K562 (cell line): ENCODE measurements at regions not wholly inside any gene's neighbourhood (a gene's known extent, or its start where the extent isn't known, plus 50 kb on each side); places are given as distances from the start of the nearest gene placed in this dataset.
A peak's percentile ranks its signal among the peaks of the same experiment; 100 is the strongest.

Experiments used
- ATAC-seq: fragments of 200-7000 bp; cut with Tn5 transposase; 3 replicates; pipeline ENCODE4 v1.9.1; 2020; ENCODE audit warnings: moderate library complexity
- BruUV-seq: library from RNA; stranded (reverse); fragments of 400-500 nt; replicated peaks from 2 replicates; lab custom pipeline; 2021; lab: Mats Ljungman, UMichigan
- CTCF ChIA-PET: fragments of 300-600 bp; formaldehyde crosslinking; extraction: SDS; loops from one replicate; lab custom pipeline; 2021; ENCODE audit warnings: low intra/inter-chr PET ratio; lab: Yijun Ruan, JAX
- POLR2A ChIA-PET: fragments of 300-600, 350-650 bp; sonication (Branson Sonifier 250); formaldehyde crosslinking; extraction: SDS; loops from one replicate; lab custom pipeline; 2021; ENCODE audit warnings: antibody characterized with exemption, inconsistent platforms; lab: Yijun Ruan, JAX
- DNase-seq, 4 experiments: peaks; one replicate each; pipeline versions ENCODE4 v3.0.0 to v3.0.0-alpha.2; 2011 to 2018; ENCODE audit warnings: low spot score in 3 of 4, mixed read lengths in 3 of 4; ENCODE audit errors: extremely low read depth in 1 of 4
- FAIRE-seq: peaks from 2 replicates; lab custom pipeline; 2011; peaks lifted over from hg19 to GRCh38; lab: Jason Lieb, UNC
- H2AFZ ChIP-seq: 2 replicates; pipeline ENCODE4 v1.6.0; 2011; ENCODE audit warnings: low read depth, low read length, control low read depth, inconsistent platforms
- H3K27ac ChIP-seq: fragments of 200-600 bp; 3 replicates; pipeline ENCODE4 v1.8.0; 2011; ENCODE audit warnings: low read depth, mild to moderate bottlenecking, control low read depth, inconsistent platforms, low read length, moderate library complexity, mixed read lengths; ENCODE audit errors: extremely low read depth
- H3K27me3 ChIP-seq, 2 experiments: fragments of 300-600 bp in 1 of 2; 2 replicates in 1 of 2; 3 replicates in 1 of 2; pipeline versions ENCODE4 v1.6.0 to v1.8.0; 2011; ENCODE audit warnings: inconsistent platforms in 2 of 2, low read length in 2 of 2, mild to moderate bottlenecking in 1 of 2, mixed read lengths in 1 of 2, moderate library complexity in 1 of 2; ENCODE audit not compliant: control insufficient read depth in 2 of 2, insufficient read depth in 2 of 2
- H3K36me3 ChIP-seq: fragments of 300-600 bp; 3 replicates; pipeline ENCODE4 v1.8.0; 2011; ENCODE audit warnings: mild to moderate bottlenecking, low read length, inconsistent platforms; ENCODE audit not compliant: control insufficient read depth, insufficient read depth
- H3K4me1 ChIP-seq, 2 experiments: fragments of 200-600 bp in 1 of 2; replicated peaks in 1 of 2; 2 replicates in 1 of 2; 3 replicates in 1 of 2; pipeline versions ENCODE4 v1.5.1 to v1.8.0; 2011; ENCODE audit warnings: inconsistent platforms in 2 of 2, low read length in 2 of 2, mild to moderate bottlenecking in 1 of 2, mixed read lengths in 1 of 2, moderate library complexity in 1 of 2; ENCODE audit not compliant: control insufficient read depth in 2 of 2, insufficient read depth in 2 of 2
- H3K4me2 ChIP-seq: 2 replicates; pipeline ENCODE4 v1.6.1; 2011; ENCODE audit warnings: low read length, control low read depth, inconsistent platforms, mixed read lengths; ENCODE audit not compliant: insufficient read depth
- H3K4me3 ChIP-seq: fragments of 200-600 bp; sonication (generic), shearing (Covaris generic); 2 replicates; pipeline ENCODE4 v1.5.1; 2016; ENCODE audit warnings: control low read depth, inconsistent platforms
- H3K79me2 ChIP-seq: fragments of 200-600 bp; 3 replicates; pipeline ENCODE4 v1.8.0; 2011; ENCODE audit warnings: low read length, inconsistent platforms; ENCODE audit not compliant: control insufficient read depth, insufficient read depth
- H3K9ac ChIP-seq, 2 experiments: 2 replicates each; pipeline versions ENCODE4 v1.6.0 to v1.6.1; 2011; ENCODE audit warnings: low read depth in 2 of 2, low read length in 2 of 2, control low read depth in 1 of 2, inconsistent platforms in 1 of 2, mild to moderate bottlenecking in 1 of 2, mixed read lengths in 1 of 2; ENCODE audit not compliant: insufficient read depth in 1 of 2
- H3K9me1 ChIP-seq: one replicate; pipeline ENCODE4 v1.6.0; 2011; ENCODE audit warnings: inconsistent platforms, mild to moderate bottlenecking, low read length, moderate library complexity; ENCODE audit not compliant: control insufficient read depth, insufficient read depth
- H3K9me3 ChIP-seq: replicated peaks from 2 replicates; pipeline ENCODE4 v1.5.1; 2011; ENCODE audit warnings: low read depth, low read length, inconsistent platforms; ENCODE audit not compliant: control insufficient read depth, insufficient read depth
- H4K20me1 ChIP-seq: replicated peaks from 2 replicates; pipeline ENCODE4 v1.6.1; 2011; ENCODE audit warnings: low read length, inconsistent platforms, mixed read lengths; ENCODE audit not compliant: control insufficient read depth, insufficient read depth
- ARID2 ChIP-seq: fragments of 450-650 bp; IDR thresholded peaks from 2 replicates; pipeline ENCODE4 v1.6.1; 2017; ENCODE audit warnings: antibody characterized with exemption, mild to moderate bottlenecking
- ATF7 ChIP-seq: fragments of 450-650 bp; IDR thresholded peaks from 2 replicates; pipeline ENCODE4 v1.7.1; 2014; ENCODE audit warnings: mild to moderate bottlenecking, moderate library complexity
- ELF2 ChIP-seq: fragments of 250-450 bp; sonication (Bioruptor Pico); IDR thresholded peaks from 2 replicates; pipeline ENCODE4 v1.5.0; 2021; ENCODE audit warnings: mild to moderate bottlenecking
- HMG20B ChIP-seq: fragments of 250-450 bp; sonication (Bioruptor Pico); IDR thresholded peaks from 2 replicates; pipeline ENCODE4 v1.5.0; 2021; ENCODE audit warnings: mild to moderate bottlenecking
- IRF2 ChIP-seq: sonication (generic); formaldehyde crosslinking; IDR thresholded peaks from 2 replicates; pipeline ENCODE4 v1.8.1; 2022; ENCODE audit warnings: mild to moderate bottlenecking, missing genetic modification reagents
- JUNB ChIP-seq: fragments of 450-650 bp; formaldehyde crosslinking; conservative IDR thresholded peaks from 2 replicates; pipeline ENCODE4 v1.4.0; 2020; ENCODE audit warnings: mild to moderate bottlenecking
- JUND ChIP-seq, 2 experiments: IDR thresholded peaks; 2 replicates in 1 of 2; 3 replicates in 1 of 2; pipeline ENCODE4 v1.6.1; 2011; ENCODE audit warnings: borderline replicate concordance in 2 of 2, low read depth in 2 of 2, low read length in 2 of 2, improper control_type of control experiment in 1 of 2, missing biosample characterization in 1 of 2, missing genetic modification characterization in 1 of 2, missing genetic modification reagents in 1 of 2
- KAT8 ChIP-seq: fragments of 450-650 bp; IDR thresholded peaks from 2 replicates; pipeline ENCODE4 v1.6.1; 2016; ENCODE audit warnings: low read depth, mild to moderate bottlenecking
- PYGO2 ChIP-seq: fragments of 450-650 bp; IDR thresholded peaks from 2 replicates; pipeline ENCODE4 v1.6.1; 2016; ENCODE audit warnings: mild to moderate bottlenecking, missing genetic modification characterization, moderate library complexity, missing compliant biosample characterization
- SMARCA4 ChIP-seq: fragments of 450-650 bp; IDR thresholded peaks from 2 replicates; pipeline ENCODE4 v1.6.1; 2016
- SMARCC2 ChIP-seq: fragments of 450-650 bp; IDR thresholded peaks from 2 replicates; pipeline ENCODE4 v1.6.1; 2017; ENCODE audit warnings: antibody characterized with exemption, moderate library complexity, mild to moderate bottlenecking, low read depth
- TRIM28 ChIP-seq: fragments of 450-650 bp; IDR thresholded peaks from 2 replicates; pipeline ENCODE4 v1.6.1; 2017
- ZKSCAN8 ChIP-seq: fragments of 200-800 bp; sonication (Bioruptor generic); IDR thresholded peaks from 2 replicates; pipeline ENCODE4 v1.6.1; 2016; ENCODE audit warnings: missing genetic modification characterization, missing compliant biosample characterization
- ZNF174 ChIP-seq: fragments of 250-450 bp; sonication (Bioruptor Pico); IDR thresholded peaks from 2 replicates; pipeline ENCODE4 v1.4.0; 2020; ENCODE audit warnings: mild to moderate bottlenecking
- ZNF280B ChIP-seq: fragments of 250-450 bp; sonication (Bioruptor Pico); IDR thresholded peaks from 2 replicates; pipeline ENCODE4 v1.5.1; 2021; ENCODE audit warnings: mild to moderate bottlenecking
- ZNF398 ChIP-seq: fragments of 250-450 bp; sonication (Bioruptor Pico); IDR thresholded peaks from 2 replicates; pipeline ENCODE4 v1.8.0; 2021; ENCODE audit warnings: moderate library complexity, mild to moderate bottlenecking, inconsistent platforms
- ZNF76 ChIP-seq: fragments of 250-450 bp; sonication (Bioruptor Pico); IDR thresholded peaks from 2 replicates; pipeline ENCODE4 v1.4.0; 2020; ENCODE audit warnings: mild to moderate bottlenecking, moderate library complexity, borderline replicate concordance
- WGBS: fragments of 100-300 bp; shearing (Covaris generic); methylation state at CpG from one replicate; pipeline ENCODE4 v1.1.6; 2016; ENCODE audit warnings: low coverage, mixed read lengths; ENCODE audit not compliant: insufficient coverage; ENCODE audit errors: missing lambda C conversion rate; 5-methylcytosine and 5-hydroxymethylcytosine counted together
- in situ Hi-C: fragments of 300-500 bp; cut with MboI; formaldehyde crosslinking; loops from 4 replicates; pipeline ENCODE4 v1.15.0; 2018; ENCODE audit warnings: inconsistent platforms, mixed read lengths
- intact Hi-C: fragments of 100-400 bp; cut with micrococcal nuclease; formaldehyde crosslinking; loops from 2 replicates; pipeline ENCODE4 v1.14.2; 2022
- TF ChIP-seq, protein P1 (sequence below), 2 experiments: fragments of 450-650 bp in 1 of 2; sonication (generic) in 1 of 2; formaldehyde crosslinking in 1 of 2; IDR thresholded peaks in 1 of 2; conservative IDR thresholded peaks in 1 of 2; 2 replicates each; pipeline versions ENCODE4 v1.6.1 to v1.8.1; 2016 to 2023; ENCODE audit warnings: mild to moderate bottlenecking in 2 of 2, moderate library complexity in 2 of 2, inconsistent platforms in 1 of 2, missing genetic modification reagents in 1 of 2

DNA sequence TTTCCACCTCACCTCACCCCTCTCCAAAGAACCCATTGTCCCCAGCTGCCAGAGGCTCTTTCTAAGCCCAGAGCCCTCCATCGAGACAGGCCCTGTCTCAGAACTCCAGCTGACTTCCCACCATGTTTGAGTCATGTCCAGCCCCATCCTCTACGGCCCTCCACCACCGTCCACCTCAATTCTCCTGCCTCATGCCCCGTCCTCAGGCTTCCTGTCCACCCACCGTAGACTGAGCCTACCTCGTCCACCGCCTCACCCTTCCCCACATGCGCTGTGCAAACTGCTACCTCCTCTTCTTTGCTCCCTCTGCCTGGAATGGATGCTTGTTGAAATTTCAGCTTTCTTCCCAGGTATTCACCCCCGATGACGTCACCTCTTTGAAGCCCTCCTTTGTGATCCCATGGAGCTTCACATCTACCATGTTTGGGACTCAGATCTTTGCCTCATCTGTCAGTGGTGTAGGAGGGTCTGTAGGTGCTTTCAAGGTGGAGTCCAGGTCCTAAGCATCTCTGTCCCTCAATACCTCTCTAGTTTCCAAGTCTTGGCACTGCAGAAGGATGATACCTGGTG lies 149.0 kb downstream of the MRM1 start:
- Histone ChIP-seq H3K4me2 (no peak overlapping the region), H3K79me2 (no peaks in the 10 kb centered on the region), H3K36me3 (no peaks in the 10 kb centered on the region), H3K9me1 (peaks cover 3% of the 10 kb centered on the region), H3K9ac (no peak overlapping the region), H3K27me3 (peaks cover 42 to 73% of the 10 kb centered on the region in 2 experiments), H3K4me1 (no peaks in the 10 kb centered on the region; a peak in 1 of 5 replicates), H4K20me1 (peaks cover 24% of the 10 kb centered on the region; the same call in 1 of the 2 replicates), H3K9me3 (no peaks in the 10 kb centered on the region; the same call in 1 of the 2 replicates), H2AFZ (no peak overlapping the region), H3K27ac (no peak overlapping the region), H3K4me3 (no peak overlapping the region)
- BruUV-seq = no TSS peak
- FAIRE-seq = no peak
- ChIA-PET POLR2A (no interaction called here), CTCF (no interaction called here)
- no peak for ATAC-seq
- intact Hi-C loops (no loop called here), in situ Hi-C loops (no loop called here)
- DNase-seq = no peak
- WGBS = 2% methylated on average over 10 of the region's 10 CpGs
- no peak for TF ChIP-seq JUND (IDR thresholded peaks at IDR 0.05; ENCODE audit: borderline replicate concordance, low read depth, low read length)
- TF ChIP-seq JUND (tag; IDR thresholded peaks at IDR 0.05; ENCODE audit: borderline replicate concordance, low read depth, low read length) = peak; percentile 48; the same call in 1 of the 3 replicates
- no peak for TF ChIP-seq ZNF398 (CRISPR knock-in tag)
- TF ChIP-seq KAT8 = no peak
- no peak for TF ChIP-seq ZNF76 (CRISPR knock-in tag)
- TF ChIP-seq TRIM28 = no peak
- peak; percentile 77 for TF ChIP-seq ATF7
- TF ChIP-seq, protein P1, sequence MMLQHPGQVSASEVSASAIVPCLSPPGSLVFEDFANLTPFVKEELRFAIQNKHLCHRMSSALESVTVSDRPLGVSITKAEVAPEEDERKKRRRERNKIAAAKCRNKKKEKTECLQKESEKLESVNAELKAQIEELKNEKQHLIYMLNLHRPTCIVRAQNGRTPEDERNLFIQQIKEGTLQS (IDR thresholded peaks at IDR 0.05) = peak; percentile 90
- TF ChIP-seq, protein P1 (CRISPR knock-in tag; conservative IDR thresholded peaks at IDR 0.05) = no peak
- no peak for TF ChIP-seq ZNF174 (CRISPR knock-in tag)
- no peak for TF ChIP-seq SMARCC2
- no peak for TF ChIP-seq IRF2 (CRISPR knock-in tag)
- no peak for TF ChIP-seq ELF2
- no peak for TF ChIP-seq ZKSCAN8 (CRISPR knock-in tag)
- no peak for TF ChIP-seq HMG20B
- TF ChIP-seq ZNF280B (CRISPR knock-in tag) = no peak
- TF ChIP-seq ARID2 = no peak
- peak; percentile 63; the same call in 1 of the 2 replicates for TF ChIP-seq JUNB (CRISPR knock-in tag)
- TF ChIP-seq SMARCA4 = no peak
- no peak for TF ChIP-seq PYGO2
